ENCODE measurements at regions not wholly inside any gene's neighbourhood (a gene's known extent, or its start where the extent isn't known, plus 50 kb on each side); places are given as distances from the start of the nearest gene placed in this dataset.

DNA sequence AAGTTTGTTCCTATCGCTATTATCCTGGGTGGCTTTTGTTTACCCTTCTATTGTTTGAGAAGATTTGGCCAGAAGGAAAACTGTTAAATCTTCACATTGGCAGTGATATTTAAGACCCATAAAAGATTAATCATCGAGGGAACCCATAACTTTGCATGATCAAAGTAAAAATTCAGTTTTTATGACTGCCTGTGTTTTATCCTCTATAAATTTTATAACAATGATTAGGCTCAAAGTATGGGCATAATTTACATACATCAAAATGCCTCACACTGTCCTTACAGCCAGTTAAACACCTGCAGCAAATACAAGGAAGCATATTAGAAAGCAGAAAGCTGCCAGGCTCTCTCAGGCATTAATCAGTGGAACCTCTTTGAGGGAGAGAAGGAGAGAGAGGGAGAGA lies 289.1 kb downstream of the ICOS start:
- DNase-seq: no peak

- DNase-seq: no peak
Measured at GRCh38 chr2:204226305-204226880, 289.8 kb downstream of the ICOS start.

DNA sequence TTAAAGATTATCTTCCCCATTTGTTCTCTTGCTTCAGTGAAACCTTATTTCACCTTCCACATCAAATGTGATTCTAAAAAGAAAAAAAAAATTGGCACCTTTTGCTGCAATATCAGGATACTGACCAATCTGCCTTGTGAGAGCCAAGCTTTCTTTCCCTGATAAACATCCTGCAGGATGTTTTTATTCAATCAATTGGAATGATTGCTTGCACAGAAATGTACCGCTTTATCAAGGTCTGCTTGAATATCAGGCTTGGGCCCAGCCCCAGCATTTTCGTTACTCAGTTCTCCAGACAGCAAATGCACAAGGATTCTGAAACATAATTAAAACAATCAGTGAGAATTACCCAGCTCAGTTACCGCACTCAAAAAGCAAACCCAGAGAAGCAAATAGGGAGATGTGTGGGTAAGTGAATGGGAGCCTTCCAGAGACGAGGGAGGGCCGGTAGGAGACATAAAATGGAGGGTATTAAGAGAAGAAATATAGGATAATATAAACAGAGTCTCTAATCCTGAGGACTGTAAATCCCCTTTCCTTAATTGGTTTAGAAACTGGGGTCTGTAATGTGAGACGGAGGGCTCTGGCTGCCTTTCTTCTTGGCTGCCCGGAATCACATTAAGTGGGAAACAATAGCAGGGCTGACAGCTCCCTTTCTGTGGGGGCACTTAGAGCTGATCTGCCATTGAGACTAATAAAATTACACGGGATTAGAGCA lies 291.8 kb downstream of the ICOS start:
- no peak for DNase-seq

DNA sequence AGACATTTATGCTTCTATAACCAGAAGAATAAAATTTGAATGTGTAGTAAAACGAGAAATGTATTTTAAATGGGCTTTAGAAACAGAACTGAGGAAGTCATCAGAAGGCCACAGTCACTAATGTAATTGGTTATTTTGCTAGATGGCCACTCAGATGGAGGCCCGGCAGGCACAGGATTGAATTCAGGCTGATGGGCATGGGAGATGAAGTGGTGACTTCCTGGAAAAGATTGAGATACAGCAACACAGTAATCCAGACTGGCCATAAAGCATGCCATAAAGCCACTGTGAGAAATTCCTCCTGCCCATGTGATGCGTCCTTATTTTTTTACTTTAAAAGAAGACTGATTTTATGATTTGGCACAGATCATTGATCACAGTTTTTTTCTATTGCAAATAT lies 297.7 kb downstream of the ICOS start:
- no peak for DNase-seq

DNA sequence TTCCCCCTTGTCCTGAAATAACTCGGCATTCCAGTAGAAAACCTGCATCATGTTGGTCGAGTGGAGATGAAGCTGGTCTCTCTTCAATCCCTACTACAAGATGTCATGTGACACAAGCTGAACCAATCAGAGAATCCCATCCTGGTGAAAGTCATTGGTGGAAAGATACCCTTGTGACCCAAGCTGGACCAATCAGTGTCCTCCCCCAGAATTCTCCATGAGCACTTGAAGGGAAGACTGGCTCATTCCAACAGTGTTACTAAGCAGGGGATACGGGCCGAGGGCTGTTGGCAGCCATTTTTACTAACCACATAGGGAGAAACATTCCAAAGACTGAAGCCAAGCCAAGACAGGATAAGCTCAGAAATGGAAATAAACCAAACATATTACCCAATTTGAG lies 298.3 kb downstream of the ICOS start:
- no peak for DNase-seq

DNA sequence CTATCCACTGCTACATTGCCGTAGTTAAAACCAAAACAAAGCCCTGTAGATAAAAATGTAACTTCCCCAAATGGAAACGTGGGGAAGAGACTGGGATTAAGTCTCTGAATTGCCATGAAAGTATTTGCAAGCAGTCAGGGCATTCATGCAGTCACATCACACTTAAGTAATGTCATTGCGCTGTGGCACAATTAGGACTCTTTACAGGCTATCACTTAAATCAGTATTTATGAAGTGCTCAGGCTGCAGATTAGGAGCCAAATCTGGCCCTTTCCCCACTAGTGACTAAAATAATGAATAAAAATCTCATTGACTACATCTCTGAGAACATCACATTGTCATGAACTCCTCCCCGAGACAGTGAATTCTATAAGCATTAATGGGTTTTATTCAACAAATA lies 300.9 kb downstream of the ICOS start:
- DNase-seq: no peak

GRCh38 chr2:204239411-204240165 lies 303.0 kb downstream of the ICOS start:
- no peak for DNase-seq

DNA sequence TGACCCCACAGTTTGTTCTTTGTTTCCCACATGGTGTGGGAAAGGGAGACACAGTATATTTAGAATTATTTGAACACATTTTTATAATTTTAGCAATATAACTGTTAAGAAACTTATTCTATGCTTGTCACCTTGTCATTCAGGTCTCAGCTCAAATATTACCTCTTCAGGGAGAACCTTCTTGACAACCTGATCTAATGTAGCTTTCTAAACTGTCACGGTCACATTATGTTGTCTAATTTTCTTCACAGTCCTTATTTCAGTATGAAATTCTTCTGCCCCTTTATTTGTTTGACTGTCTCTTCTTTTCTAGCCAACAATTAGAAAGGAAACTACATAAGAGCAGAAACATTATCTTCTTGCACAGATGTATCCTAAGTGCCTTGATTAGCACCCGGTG lies 304.3 kb upstream of the PARD3B start:
- DNase-seq: no peak

DNA sequence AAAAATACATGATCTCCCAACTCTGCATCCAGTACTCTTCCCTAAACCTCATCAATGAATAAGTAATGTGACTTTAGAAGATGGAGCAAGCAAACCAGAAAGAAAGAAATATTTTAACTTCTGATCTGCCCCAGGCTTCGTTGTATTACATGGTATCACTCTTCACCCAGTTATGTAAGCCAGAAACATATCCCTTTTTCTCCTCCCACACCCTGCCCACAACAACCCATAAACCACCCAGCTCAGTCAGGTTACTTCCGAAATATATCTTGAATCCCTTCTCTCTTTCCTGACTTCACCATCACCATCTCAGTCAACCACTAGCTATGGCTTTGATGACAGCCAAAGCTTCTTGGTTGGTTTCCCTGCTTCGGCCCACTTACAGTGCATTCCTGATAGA lies 295.8 kb upstream of the PARD3B start:
- DNase-seq: no peak

GRCh38 chr2:204250692-204251091 lies 294.6 kb upstream of the PARD3B start:
- no peak for DNase-seq

DNA sequence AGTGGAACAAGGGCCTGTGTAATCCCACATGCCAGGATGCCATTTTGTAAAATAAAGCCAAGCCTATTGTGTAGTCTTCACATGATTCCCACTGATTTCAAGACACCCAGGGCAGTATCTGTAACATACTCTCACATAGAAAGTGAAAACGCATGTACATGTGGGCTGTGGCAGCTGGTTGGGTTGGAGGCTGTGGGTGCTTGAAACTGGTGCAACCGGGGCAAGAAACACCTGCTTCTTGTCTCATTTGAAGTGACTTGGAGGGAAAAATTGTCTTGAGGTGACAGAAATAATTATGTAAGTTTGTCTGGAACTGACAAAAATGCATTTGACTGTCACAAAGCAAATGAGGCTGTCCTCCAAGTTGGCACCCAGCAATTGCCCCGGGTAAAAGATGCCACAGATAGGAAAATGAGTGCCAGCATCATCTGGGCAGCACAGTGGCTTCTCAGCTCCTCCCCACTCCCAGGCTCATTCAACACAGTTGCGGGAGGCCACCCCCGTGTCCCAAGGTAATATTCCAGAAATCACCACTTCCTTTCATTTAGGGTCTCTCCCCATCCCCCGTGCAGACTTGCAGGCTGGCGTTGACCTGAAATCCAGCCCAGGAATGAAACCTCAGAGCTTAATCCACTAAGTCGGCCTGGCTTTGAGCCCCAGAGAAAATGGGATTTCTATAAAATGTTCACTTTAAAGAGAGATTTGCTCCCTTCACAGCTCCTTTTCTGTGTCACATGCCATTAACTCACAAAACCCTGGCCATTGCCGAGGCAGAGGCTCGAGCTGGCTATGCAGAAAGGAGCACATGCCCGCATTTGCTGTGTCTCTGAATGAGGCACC lies 293.9 kb upstream of the PARD3B start:
- DNase-seq: no peak

DNA sequence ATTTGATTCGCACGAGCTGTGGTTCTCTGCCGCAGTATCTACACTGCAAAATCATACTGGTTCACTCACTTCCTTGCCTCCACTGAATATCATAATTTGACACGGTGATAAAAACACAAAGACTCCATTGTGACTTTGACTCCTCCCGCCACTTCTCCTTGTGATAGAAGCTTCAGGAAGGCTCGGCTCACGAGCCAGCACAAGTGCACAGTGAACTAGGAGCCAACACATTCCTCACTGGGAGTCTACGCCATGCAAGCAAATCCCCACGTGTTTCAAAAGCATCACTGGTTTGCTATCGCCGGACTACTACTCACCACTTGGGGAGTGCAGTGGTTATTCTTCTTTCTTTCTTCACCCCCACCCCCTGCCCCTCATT lies 293.3 kb upstream of the PARD3B start:
- DNase-seq: no peak

DNA sequence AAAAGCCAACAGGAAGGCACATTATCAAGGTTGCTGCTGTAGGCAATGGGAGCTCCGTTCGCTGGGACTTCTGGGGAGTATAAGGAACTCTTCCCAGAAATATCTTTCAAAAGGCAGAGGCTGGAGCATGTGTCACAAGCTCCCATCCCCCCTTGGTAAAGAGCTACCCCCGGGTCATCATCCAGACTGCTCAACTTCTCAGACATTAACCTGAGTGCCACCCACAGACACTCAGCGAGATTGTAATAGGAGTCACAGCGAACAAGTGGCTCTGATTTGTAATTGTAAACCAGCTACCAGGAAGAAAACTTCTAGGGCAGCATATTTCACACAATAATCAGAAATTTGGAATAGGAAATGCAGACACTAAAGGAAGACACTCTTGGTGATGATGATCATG lies 290.2 kb upstream of the PARD3B start:
- no peak for DNase-seq

DNA sequence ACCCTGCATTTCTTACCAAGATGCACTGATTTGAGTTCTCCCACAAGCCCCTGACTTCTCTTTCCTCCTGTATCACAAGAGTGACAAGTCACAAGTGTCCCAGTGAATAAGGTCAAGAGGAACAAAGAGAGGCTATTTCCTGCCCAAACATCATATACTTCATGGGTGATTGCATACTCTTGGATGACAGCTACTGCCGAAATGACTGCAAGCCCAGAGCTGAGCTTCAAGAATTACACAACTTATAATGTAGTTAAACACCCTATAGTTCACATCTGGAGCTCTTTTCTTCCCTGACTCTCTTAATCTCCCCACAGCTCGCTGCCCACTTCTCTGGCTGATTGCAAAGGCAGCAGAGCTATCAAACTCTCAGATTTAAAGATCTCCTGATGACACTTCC lies 289.7 kb upstream of the PARD3B start:
- no peak for DNase-seq

- DNase-seq: no peak
Measured at GRCh38 chr2:204257781-204258180, 287.5 kb upstream of the PARD3B start.

DNA sequence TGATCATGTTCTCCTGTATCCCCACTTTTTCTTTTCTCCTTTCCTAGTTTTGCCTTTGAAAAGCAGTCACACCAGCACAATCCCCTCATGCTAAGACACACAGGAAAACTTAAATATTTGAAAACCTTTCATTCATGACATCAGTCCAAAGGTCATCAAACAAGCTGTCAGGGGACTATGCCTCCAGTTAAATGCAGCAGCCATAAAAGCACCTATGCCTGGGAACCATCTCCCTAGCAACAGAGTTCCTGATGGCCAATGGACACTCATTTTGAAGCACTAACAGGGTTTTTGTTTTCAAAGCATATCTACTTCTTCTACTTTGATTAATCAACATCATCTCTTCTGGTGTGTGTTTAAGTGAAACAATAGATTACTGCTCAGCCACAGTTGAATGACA lies 286.4 kb upstream of the PARD3B start:
- no peak for DNase-seq

GRCh38 chr2:204260162-204260877 lies 285.0 kb upstream of the PARD3B start:
- peak in 48 of 56 donors; percentile 2 to 85 (median 50) for DNase-seq

DNA sequence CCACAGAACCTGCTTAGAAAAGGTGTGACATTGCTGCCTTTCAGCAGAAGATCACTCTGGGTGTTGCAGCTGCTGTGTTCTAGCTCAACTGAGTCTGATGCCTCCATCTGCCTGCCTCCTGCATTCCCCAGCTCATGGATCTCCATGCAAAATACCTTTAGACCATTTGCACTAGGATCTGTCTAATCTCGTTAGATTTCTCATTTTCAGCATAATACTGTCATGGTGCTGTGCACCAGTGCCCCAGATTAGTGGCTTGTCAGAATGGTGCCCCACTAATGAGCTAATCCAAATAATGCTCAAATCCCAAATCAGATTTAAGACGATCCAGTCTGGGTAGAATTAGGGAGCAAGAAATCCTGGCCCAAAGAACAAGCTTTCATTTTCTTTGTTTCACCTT lies 284.4 kb upstream of the PARD3B start:
- DNase-seq: no peak

DNA sequence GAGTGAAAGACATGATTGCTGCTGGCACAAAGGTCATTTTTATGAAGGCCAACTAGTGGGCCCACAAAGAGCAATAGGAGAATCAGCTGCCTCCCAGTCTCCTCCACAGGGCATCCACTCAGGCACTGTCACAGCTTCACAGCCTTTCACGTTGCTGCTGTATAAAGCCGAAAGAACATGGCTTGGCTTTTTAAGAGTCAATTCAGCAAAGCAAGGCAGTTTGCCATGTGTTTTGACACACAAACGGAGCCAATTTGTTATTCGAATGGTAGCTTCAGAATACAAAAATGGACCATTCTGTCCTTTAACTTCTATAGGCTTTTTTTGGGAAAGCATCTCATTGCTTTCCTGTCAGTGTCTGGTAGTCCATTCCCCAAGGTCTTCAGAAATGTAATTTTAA lies 283.4 kb upstream of the PARD3B start:
- DNase-seq: peak in 14 of 56 donors; percentile 5 to 38 (median 16)

DNA sequence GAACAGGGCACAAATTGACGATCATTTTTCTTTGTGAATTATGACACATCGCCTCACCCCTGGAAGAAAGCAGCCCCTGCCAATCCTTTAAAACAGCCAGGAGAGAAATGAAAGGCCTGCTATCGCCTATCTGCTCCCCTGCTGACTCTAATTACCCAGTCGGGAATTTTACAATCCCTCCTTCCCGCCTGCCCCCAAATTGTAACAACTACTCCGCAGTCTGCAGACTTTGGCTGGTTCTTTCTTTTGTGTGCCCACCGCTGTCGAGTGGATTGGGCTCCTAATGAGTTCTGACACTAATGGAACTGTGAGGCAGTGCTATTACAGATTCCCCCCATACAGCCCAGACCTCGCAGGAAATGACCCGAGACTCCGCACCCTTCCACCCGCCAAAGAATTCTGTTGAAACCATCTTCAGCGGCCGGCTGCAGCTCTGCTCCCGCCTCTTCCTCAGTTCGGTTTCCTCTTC lies 281.2 kb upstream of the PARD3B start:
- DNase-seq: no peak

GRCh38 chr2:204264621-204265140 lies 280.6 kb upstream of the PARD3B start:
- DNase-seq: no peak

Data from nucleus accumbens (tissue), 56 donors.